ENCODE measurements at regions not wholly inside any gene's neighbourhood (a gene's known extent, or its start where the extent isn't known, plus 50 kb on each side); places are given as distances from the start of the nearest gene placed in this dataset.

GRCh38 chr5:164059471-164059870 lies 554.1 kb downstream of the MAT2B start:
- ChIA-PET POLR2A (no interaction called here), CTCF (no interaction called here)
- DNase-seq (ENCODE audit: low spot score) (no peak), ATAC-seq (no peak)
- Mint-ChIP-seq H3K27me3 (ENCODE audit: low read depth) (no peaks in the 10 kb centered on the region), H3K27ac (no peak overlapping the region), H3K36me3 (no peaks in the 10 kb centered on the region), H3K4me1 (peaks cover 11% of the 10 kb centered on the region; the same call in 1 of the 2 replicates), H3K4me3 (no peak overlapping the region), H3K9me3 (no peaks in the 10 kb centered on the region)
- no peak for TF ChIP-seq CTCF (IDR thresholded peaks at IDR 0.05)
- TF ChIP-seq ETV6 (CRISPR knock-in tag; IDR thresholded peaks at IDR 0.05): no peak
- no peak for TF ChIP-seq ERG (CRISPR knock-in tag; IDR thresholded peaks at IDR 0.05)
- TF ChIP-seq ZBTB43 (CRISPR knock-in tag; IDR thresholded peaks at IDR 0.05): no peak
- TF ChIP-seq PRDM15 (CRISPR knock-in tag; IDR thresholded peaks at IDR 0.05): no peak
- TF ChIP-seq ZNF121 (CRISPR knock-in tag; IDR thresholded peaks at IDR 0.05): no peak
- no peak for TF ChIP-seq ZBTB21 (CRISPR knock-in tag; IDR thresholded peaks at IDR 0.05; ENCODE audit: borderline replicate concordance)
- TF ChIP-seq NR3C1 (CRISPR knock-in tag; conservative IDR thresholded peaks at IDR 0.05; ENCODE audit: low read depth): no peak
- no peak for TF ChIP-seq HMGA2 (CRISPR knock-in tag; IDR thresholded peaks at IDR 0.05)
- TF ChIP-seq CREB1 (CRISPR knock-in tag; IDR thresholded peaks at IDR 0.05): no peak
- no peak for TF ChIP-seq ZNF281 (CRISPR knock-in tag; IDR thresholded peaks at IDR 0.05)

GRCh38 chr5:164060786-164061355 lies 555.5 kb downstream of the MAT2B start:
- ChIA-PET POLR2A (no interaction called here), CTCF (no interaction called here)
- TF ChIP-seq ZNF532 (CRISPR knock-in tag; IDR thresholded peaks at IDR 0.05; ENCODE audit: borderline replicate concordance) (no peak), HMGXB4 (CRISPR knock-in tag; IDR thresholded peaks at IDR 0.05) (no peak), CREM (CRISPR knock-in tag; IDR thresholded peaks at IDR 0.05) (no peak), SMAD3 (CRISPR knock-in tag; IDR thresholded peaks at IDR 0.05; ENCODE audit: borderline replicate concordance) (no peak), ZNF671 (CRISPR knock-in tag; IDR thresholded peaks at IDR 0.05) (no peak)

More at GRCh38 chr5:164060786-164061355, 555.5 kb downstream of the MAT2B start:
- no peaks in the 10 kb centered on the region for H3K36me3 Mint-ChIP-seq
- no peak overlapping the region for H3K4me3 Mint-ChIP-seq
- H3K9me3 Mint-ChIP-seq: no peaks in the 10 kb centered on the region
- H3K4me1 Mint-ChIP-seq: peaks cover 11% of the 10 kb centered on the region; the same call in 1 of the 2 replicates
- H3K27me3 Mint-ChIP-seq (ENCODE audit: low read depth): no peaks in the 10 kb centered on the region
- H3K27ac Mint-ChIP-seq: no peak overlapping the region
- no peak for DNase-seq (ENCODE audit: low spot score)
- no peak for ATAC-seq
